EH (cell line): ENCODE measurements at regions not wholly inside any gene's neighbourhood (a gene's known extent, or its start where the extent isn't known, plus 50 kb on each side); places are given as distances from the start of the nearest gene placed in this dataset.
"Not testable (repeated sequence)": the region's sequence is repeated elsewhere in the genome, so short reads cannot be mapped to it uniquely, and the experiment has no call there.

Experiments
- DNase-seq: peaks from one replicate; pipeline ENCODE4 v3.0.0-alpha.2; 2015; ENCODE audit warnings: low read depth

GRCh38 chr19:29054886-29055675 lies 157.9 kb downstream of the UQCRFS1 start:
- no peak for DNase-seq

- DNase-seq, result no peak
These were observed 164.1 kb downstream of the UQCRFS1 start for GRCh38 chr19:29048873-29049272.

GRCh38 chr19:29045679-29046254 lies 167.2 kb downstream of the UQCRFS1 start:
- no peak for DNase-seq

- no peak for DNase-seq
These were observed 168.9 kb downstream of the UQCRFS1 start for GRCh38 chr19:29044037-29044436.

- DNase-seq, result no peak
These were observed 170.5 kb downstream of the UQCRFS1 start for GRCh38 chr19:29042450-29042849.

GRCh38 chr19:29040951-29041350 lies 172.0 kb downstream of the UQCRFS1 start:
- DNase-seq, result no peak

- DNase-seq, result no peak
These were observed 172.7 kb downstream of the UQCRFS1 start for GRCh38 chr19:29040292-29040691.

- DNase-seq, result not testable (repeated sequence)
These were observed 173.9 kb downstream of the UQCRFS1 start for GRCh38 chr19:29039036-29039435.

- peak; percentile 4 for DNase-seq
These were observed 181.7 kb downstream of the UQCRFS1 start for GRCh38 chr19:29031216-29031615.

- peak; percentile 41 for DNase-seq
These were observed 183.5 kb downstream of the UQCRFS1 start for GRCh38 chr19:29029268-29029958.

GRCh38 chr19:29022599-29022998 lies 190.4 kb downstream of the UQCRFS1 start:
- DNase-seq, result no peak

- no peak for DNase-seq
These were observed 190.8 kb downstream of the UQCRFS1 start for GRCh38 chr19:29022165-29022564.

- DNase-seq, result no peak
These were observed 191.6 kb downstream of the UQCRFS1 start for GRCh38 chr19:29021232-29021916.

GRCh38 chr19:29019403-29019802 lies 193.5 kb downstream of the UQCRFS1 start:
- DNase-seq, result no peak

- no peak for DNase-seq
These were observed 194.4 kb downstream of the UQCRFS1 start for GRCh38 chr19:29018542-29018941.

- DNase-seq, result no peak
These were observed 195.2 kb downstream of the UQCRFS1 start for GRCh38 chr19:29017788-29018187.

GRCh38 chr19:29016926-29017760 lies 195.8 kb downstream of the UQCRFS1 start:
- no peak for DNase-seq

- DNase-seq, result no peak
These were observed 196.6 kb downstream of the UQCRFS1 start for GRCh38 chr19:29016353-29016752.

GRCh38 chr19:29015569-29015968 lies 197.4 kb downstream of the UQCRFS1 start:
- DNase-seq, result no peak

GRCh38 chr19:29014857-29015436 lies 198.0 kb downstream of the UQCRFS1 start:
- DNase-seq, result peak; percentile 9

GRCh38 chr19:29013988-29014387 lies 199.0 kb downstream of the UQCRFS1 start:
- DNase-seq, result no peak
